ENCODE measurements at regions not wholly inside any gene's neighbourhood (a gene's known extent, or its start where the extent isn't known, plus 50 kb on each side); places are given as distances from the start of the nearest gene placed in this dataset.

DNA sequence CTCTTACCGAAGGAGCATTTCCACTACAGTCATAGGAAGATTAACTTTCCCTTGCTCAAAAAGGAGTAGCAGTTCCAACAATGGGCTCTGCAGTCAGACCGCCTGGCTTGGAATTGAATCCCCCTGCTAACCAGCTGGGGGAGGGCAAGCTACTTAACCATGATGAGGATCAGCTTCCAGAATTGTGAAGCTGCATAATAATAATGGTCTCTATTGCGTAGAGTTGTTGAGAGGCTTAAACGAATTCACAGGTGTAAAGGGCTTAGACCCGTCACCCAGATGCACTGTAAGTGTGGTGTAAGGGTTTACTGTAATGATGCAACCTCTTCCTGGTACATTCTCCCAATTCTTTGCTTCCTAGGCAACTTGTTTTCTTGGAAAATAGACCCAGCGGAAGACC is 185.2 kb upstream of the RGMA start:
- no peak for TF ChIP-seq POLR2A (IDR thresholded peaks at IDR 0.05)
- TF ChIP-seq, protein P1, sequence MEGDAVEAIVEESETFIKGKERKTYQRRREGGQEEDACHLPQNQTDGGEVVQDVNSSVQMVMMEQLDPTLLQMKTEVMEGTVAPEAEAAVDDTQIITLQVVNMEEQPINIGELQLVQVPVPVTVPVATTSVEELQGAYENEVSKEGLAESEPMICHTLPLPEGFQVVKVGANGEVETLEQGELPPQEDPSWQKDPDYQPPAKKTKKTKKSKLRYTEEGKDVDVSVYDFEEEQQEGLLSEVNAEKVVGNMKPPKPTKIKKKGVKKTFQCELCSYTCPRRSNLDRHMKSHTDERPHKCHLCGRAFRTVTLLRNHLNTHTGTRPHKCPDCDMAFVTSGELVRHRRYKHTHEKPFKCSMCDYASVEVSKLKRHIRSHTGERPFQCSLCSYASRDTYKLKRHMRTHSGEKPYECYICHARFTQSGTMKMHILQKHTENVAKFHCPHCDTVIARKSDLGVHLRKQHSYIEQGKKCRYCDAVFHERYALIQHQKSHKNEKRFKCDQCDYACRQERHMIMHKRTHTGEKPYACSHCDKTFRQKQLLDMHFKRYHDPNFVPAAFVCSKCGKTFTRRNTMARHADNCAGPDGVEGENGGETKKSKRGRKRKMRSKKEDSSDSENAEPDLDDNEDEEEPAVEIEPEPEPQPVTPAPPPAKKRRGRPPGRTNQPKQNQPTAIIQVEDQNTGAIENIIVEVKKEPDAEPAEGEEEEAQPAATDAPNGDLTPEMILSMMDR (IDR thresholded peaks at IDR 0.05): no peak

Measured in tibial nerve (tissue), 3 donors.